HEK293 (cell line): ENCODE measurements at regions not wholly inside any gene's neighbourhood (a gene's known extent, or its start where the extent isn't known, plus 50 kb on each side); places are given as distances from the start of the nearest gene placed in this dataset.

Experiments used
- YY1 ChIP-seq: fragments of 450-650 bp; formaldehyde crosslinking; IDR thresholded peaks from 2 replicates; pipeline ENCODE4 v1.5.1; 2018; ENCODE audit warnings: missing biosample characterization, missing genetic modification characterization
- ZNF140 ChIP-seq: fragments of 450-650 bp; formaldehyde crosslinking; IDR thresholded peaks from 2 replicates; pipeline ENCODE4 v1.5.1; 2016; ENCODE audit warnings: missing biosample characterization, missing genetic modification characterization
- ZNF146 ChIP-seq: fragments of 450-650 bp; formaldehyde crosslinking; IDR thresholded peaks from 2 replicates; pipeline ENCODE4 v1.5.1; 2016; ENCODE audit warnings: missing biosample characterization, missing genetic modification characterization
- TF ChIP-seq, protein P1 (sequence below): sonication (generic); formaldehyde crosslinking; IDR thresholded peaks from 2 replicates; pipeline ENCODE4 v1.8.1; 2022; ENCODE audit warnings: mild to moderate bottlenecking, moderate library complexity, missing genetic modification reagents
- TF ChIP-seq, protein P2 (sequence below): fragments of 450-650 bp; formaldehyde crosslinking; IDR thresholded peaks from 2 replicates; pipeline ENCODE4 v1.5.1; 2016; ENCODE audit warnings: missing biosample characterization, missing genetic modification characterization
- TF ChIP-seq, protein P3 (sequence below): fragments of 450-650 bp; formaldehyde crosslinking; IDR thresholded peaks from 2 replicates; pipeline ENCODE4 v1.5.1; 2016; ENCODE audit warnings: missing biosample characterization, missing genetic modification characterization
- TF ChIP-seq, protein P4 (sequence below): fragments of 450-650 bp; formaldehyde crosslinking; IDR thresholded peaks from 2 replicates; pipeline ENCODE4 v1.5.1; 2016; ENCODE audit warnings: missing biosample characterization, missing genetic modification characterization

DNA sequence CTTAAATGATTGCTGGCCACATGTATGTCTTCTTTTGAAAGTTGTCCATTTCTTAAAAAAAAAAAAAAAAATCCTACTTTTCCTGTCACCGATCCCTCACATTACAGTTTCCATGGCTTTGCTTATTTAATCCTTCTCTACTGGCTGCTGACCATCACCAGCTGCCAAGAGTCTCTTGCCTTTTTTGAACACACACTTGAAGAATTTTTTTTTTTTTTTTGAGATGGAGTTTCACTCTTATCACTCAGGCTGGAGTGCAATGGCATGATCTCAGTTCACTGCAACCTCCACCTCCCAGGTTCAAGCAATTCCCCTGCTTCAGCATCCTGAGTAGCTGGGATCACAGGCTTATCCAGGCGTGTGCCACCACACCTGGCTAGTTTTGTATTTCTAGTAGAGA lies 134.0 kb downstream of the ANXA5 start:
- TF ChIP-seq, protein P1, sequence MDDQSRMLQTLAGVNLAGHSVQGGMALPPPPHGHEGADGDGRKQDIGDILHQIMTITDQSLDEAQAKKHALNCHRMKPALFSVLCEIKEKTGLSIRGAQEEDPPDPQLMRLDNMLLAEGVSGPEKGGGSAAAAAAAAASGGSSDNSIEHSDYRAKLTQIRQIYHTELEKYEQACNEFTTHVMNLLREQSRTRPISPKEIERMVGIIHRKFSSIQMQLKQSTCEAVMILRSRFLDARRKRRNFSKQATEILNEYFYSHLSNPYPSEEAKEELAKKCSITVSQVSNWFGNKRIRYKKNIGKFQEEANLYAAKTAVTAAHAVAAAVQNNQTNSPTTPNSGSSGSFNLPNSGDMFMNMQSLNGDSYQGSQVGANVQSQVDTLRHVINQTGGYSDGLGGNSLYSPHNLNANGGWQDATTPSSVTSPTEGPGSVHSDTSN, result no peak
- TF ChIP-seq, protein P2, sequence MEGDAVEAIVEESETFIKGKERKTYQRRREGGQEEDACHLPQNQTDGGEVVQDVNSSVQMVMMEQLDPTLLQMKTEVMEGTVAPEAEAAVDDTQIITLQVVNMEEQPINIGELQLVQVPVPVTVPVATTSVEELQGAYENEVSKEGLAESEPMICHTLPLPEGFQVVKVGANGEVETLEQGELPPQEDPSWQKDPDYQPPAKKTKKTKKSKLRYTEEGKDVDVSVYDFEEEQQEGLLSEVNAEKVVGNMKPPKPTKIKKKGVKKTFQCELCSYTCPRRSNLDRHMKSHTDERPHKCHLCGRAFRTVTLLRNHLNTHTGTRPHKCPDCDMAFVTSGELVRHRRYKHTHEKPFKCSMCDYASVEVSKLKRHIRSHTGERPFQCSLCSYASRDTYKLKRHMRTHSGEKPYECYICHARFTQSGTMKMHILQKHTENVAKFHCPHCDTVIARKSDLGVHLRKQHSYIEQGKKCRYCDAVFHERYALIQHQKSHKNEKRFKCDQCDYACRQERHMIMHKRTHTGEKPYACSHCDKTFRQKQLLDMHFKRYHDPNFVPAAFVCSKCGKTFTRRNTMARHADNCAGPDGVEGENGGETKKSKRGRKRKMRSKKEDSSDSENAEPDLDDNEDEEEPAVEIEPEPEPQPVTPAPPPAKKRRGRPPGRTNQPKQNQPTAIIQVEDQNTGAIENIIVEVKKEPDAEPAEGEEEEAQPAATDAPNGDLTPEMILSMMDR (tag by site-specific recombination), result no peak
- TF ChIP-seq ZNF146 (tag by site-specific recombination), result no peak
- TF ChIP-seq, protein P3, sequence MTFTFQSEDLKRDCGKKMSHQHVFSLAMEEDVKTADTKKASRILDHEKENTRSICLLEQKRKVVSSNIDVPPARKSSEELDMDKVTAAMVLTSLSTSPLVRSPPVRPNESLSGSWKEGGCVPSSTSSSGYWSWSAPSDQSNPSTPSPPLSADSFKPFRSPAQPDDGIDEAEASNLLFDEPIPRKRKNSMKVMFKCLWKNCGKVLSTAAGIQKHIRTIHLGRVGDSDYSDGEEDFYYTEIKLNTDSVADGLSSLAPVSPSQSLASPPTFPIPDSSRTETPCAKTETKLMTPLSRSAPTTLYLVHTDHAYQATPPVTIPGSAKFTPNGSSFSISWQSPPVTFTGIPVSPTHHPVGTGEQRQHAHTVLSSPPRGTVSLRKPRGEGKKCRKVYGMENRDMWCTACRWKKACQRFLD, result no peak
- TF ChIP-seq YY1 (tag by site-specific recombination), result no peak
- TF ChIP-seq, protein P4, sequence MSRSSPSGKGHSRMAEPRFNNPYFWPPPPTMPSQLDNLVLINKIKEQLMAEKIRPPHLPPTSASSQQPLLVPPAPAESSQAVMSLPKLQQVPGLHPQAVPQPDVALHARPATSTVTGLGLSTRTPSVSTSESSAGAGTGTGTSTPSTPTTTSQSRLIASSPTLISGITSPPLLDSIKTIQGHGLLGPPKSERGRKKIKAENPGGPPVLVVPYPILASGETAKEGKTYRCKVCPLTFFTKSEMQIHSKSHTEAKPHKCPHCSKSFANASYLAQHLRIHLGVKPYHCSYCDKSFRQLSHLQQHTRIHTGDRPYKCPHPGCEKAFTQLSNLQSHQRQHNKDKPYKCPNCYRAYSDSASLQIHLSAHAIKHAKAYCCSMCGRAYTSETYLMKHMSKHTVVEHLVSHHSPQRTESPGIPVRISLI, result no peak
- TF ChIP-seq ZNF140 (tag by site-specific recombination), result no peak
